GM18870 (cell line): ENCODE measurements at regions not wholly inside any gene's neighbourhood (a gene's known extent, or its start where the extent isn't known, plus 50 kb on each side); places are given as distances from the start of the nearest gene placed in this dataset.
"Not testable (repeated sequence)": the region's sequence is repeated elsewhere in the genome, so short reads cannot be mapped to it uniquely, and the experiment has no call there.

Experiments used
- ATAC-seq: cut with Tn5 transposase; IDR thresholded peaks from one replicate; pipeline ENCODE4 v1.9.1; 2021; ENCODE audit warnings: moderate library complexity; ENCODE audit not compliant: unreplicated experiment

DNA sequence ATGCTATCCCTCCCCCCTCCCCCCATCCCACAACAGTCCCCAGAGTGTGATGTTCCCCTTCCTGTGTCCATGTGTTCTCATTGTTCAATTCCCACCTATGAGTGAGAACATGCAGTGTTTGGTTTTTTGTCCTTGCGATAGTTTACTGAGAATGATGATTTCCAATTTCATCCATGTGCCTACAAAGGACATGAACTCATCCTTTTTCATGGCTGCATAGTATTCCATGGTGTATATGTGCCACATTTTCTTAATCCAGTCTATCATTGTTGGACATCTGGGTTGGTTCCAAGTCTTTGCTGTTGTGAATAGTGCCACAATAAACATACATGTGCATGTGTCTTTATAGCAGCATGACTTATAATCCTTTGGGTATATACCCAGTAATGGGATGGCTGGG lies 701.3 kb downstream of the PLOD2 start:
- ATAC-seq, result not testable (repeated sequence)

DNA sequence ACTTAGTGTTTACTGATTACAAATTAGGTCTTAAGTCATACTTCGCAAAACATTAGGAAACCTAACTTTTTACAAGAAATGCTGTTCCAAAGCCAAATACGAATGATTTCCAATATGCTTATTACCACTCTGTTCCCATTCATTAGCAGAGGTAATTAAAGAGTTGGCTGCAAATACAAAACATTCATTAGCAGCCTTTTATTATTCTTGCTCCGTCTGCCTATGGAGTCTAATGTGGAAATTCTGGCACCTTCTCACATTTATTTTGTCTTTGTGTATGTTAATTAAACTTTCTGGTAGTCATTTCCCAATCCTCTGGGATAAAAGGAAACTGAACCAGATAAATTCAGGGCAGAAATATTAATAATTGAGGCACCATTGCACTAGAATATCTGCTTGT lies 689.0 kb downstream of the PLOD2 start:
- ATAC-seq, result no peak

DNA sequence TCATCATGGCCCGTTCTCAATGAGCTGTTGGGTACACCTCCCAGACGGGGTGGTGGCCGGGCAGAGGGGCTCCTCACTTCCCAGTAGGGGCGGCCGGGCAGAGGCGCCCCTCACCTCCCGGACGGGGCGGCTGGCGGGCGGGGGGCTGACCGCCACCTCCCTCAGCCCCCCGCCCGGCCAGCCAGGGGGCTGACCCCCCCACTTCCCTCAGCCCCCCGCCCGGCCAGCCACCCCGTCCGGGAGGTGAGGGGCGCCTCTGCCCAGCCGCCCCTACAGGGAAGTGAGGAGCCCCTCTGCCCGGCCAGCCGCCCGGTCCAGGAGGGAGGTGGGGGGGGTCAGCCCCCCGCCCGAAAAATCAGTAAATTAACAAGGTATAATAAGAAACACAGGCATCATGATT lies 678.2 kb downstream of the PLOD2 start:
- not testable (repeated sequence) for ATAC-seq

DNA sequence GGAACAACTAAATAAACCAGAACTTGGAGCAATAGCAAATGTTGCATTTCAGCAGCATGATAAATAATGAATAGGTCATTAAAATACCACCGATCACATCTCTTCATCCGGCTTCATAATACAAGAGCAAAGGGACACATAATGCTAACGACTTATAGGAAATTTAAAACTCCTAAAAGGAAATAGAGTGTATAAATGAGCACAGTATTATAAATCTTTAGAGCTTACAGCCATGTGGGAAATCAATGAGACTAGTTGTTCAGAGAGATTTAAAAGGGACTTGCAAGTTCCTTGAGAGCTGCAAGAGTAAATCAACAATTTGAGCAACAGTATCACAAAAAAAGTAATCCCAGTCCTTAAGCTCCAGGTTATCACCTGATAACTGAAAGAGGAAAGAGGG lies 677.0 kb downstream of the PLOD2 start:
- no peak for ATAC-seq

DNA sequence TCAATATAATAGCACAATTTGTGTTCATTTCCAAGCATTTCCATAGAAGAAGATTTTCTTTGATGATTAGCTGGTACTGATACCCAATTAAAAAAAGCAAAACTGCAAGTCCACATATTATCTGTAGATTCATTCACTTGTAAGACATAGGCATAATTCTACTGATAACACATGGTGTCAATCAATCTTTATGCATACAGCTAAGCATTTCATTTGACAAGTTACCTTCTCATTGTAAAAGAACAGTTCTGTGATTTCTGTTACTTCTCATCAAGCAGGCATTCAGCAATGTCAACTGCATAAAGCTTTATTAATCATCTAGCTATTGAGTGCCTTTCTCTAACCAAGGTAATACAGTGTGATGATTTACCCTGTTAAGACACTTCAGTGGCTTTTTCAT lies 672.0 kb downstream of the PLOD2 start:
- ATAC-seq, result no peak

DNA sequence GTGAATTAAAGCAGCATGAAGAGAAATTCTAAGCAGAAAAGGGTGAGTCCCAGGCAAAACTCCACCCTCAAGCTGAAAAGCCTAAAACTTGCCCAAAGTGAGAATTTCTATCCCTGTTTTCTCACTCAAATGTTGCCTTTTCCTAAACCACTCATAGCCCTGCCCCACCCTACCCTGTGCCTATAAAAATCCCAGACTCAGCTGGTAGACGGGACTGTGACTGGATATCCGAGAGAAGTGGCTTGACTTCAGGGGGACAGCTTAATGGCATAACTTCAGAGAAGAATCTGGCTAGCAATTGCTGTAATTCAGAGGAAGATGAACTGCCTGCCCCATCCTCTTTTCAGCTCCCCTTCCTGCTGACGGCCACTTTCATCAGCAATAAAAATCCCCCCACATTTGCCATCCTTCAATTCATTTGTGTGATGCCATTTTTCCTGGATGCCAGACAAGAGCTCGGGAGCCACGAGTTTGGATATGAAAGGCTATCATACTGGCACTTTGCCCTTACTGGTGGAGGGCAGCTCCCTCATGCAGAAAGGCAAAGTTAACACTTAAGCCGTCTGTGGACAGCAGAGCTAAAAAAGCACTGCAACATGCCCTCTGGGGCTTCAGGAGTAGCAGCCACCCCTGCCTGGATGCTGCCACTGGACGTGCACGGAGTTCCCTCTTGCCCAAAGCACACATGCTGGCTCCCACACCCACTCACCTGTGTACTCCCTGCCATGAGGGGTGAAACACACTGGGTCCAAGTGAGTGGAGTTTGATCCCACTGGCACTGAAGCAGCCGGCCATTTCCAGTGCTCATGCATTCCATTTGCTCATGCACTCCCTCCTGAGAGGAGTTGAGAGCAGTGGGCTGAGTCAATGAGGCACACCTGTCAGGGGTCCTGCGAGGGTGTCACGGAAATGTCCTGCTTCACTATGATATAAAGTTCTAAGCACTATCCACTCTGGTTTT lies 670.6 kb downstream of the PLOD2 start:
- no peak for ATAC-seq

DNA sequence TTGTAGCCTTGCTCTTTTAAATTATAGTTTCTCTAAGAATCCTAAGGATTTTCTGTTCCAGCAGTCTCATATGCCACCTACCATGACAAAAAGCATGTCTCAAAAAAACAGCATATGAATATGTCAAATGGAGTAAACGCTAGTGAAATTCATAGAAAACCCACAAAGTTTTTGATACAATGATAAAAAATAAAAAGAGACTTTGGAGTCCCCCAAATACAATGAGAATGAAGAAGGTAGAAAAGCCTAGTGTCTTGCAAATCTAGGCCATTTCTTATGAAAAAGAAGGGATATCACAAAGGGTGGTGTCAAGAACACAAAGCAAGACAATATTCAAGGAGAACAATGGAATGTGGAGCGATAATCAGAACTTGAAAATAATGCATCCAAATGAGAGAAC lies 668.5 kb downstream of the PLOD2 start:
- ATAC-seq, result no peak

DNA sequence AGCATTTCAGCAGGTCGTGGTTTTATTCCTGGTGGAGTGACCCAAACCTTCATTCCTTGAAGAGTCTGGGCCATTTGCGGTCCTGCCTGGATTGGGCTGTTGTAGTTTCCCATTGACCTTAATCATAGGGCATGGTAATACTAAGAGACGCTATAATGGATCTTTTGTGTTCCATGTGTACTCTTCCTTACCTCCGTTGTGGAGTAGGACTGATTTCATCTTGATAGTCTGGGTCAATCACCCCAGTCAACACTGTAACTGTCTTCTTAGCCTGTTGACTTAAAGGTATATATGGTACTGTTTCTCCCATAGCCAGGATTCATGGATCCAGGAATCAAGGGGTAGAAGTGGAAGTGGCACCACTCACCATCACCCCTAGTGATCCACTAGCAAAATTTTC lies 643.6 kb downstream of the PLOD2 start:
- ATAC-seq, result not testable (repeated sequence)

DNA sequence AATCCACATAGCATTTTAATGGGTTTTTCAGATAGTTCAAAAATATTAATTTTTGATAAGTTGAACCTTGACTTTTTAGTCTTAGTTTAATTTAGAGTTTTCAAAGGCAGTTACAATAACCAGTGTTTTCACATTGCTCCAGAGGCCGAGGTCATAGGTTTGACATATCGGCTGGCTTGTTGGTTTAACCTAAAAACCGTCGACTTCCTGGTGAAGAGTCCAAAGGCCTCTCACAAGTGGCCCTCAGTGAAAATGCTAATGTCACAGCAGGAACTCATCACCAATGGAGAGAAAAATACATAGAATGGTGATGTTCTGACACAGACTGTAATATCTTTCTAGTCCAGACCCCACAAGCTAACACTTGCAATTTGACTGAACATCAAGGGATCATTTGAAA lies 642.3 kb downstream of the PLOD2 start:
- ATAC-seq, result no peak

DNA sequence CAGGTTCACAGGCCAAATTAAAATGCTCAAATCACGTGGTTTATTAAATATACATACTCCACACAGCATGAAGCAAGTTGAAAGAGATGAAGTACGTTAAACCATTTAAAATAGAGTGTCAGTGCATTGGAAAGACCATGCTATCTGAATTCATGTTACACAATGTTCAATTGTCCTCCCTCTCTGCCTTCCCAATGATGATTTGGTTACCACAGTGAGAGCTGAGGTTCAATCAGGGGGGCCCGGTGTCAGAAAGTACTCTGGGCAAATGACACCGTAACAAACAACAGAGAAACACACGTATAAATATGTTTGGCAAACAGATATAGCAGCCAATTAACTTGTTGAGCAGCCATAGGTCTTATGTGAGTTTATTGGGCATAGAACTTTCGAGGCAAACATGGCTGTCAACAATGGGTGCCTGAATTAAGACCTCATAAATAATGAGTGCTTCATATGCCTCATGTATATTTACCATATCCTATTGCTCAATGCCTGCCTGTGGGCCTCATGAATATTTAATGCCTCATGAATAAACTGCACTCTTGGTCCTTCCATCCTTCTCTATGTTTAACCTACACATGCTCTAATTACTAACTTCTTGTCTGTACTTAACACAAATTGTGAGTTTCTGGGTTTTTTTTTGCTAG lies 641.5 kb downstream of the PLOD2 start:
- no peak for ATAC-seq

DNA sequence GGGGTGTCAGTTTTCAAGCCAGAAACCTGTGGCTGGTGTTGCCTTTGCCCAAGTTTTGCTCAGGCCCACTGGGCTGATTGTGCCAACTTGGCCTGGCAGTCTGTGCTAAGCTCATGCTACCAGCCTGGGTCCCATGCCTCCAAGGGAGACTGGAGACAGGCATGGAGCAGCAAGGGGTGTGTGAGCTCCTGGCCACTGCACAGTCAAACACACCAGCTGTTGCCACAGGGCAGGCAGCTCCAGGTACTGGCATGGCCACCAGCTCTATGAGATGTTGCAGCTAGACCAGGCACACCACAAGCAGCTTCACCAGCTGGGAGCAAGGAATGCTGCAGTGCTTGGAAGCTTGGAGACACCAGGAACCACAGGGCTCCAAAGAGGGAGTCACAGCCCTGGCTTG lies 638.8 kb downstream of the PLOD2 start:
- no peak for ATAC-seq

DNA sequence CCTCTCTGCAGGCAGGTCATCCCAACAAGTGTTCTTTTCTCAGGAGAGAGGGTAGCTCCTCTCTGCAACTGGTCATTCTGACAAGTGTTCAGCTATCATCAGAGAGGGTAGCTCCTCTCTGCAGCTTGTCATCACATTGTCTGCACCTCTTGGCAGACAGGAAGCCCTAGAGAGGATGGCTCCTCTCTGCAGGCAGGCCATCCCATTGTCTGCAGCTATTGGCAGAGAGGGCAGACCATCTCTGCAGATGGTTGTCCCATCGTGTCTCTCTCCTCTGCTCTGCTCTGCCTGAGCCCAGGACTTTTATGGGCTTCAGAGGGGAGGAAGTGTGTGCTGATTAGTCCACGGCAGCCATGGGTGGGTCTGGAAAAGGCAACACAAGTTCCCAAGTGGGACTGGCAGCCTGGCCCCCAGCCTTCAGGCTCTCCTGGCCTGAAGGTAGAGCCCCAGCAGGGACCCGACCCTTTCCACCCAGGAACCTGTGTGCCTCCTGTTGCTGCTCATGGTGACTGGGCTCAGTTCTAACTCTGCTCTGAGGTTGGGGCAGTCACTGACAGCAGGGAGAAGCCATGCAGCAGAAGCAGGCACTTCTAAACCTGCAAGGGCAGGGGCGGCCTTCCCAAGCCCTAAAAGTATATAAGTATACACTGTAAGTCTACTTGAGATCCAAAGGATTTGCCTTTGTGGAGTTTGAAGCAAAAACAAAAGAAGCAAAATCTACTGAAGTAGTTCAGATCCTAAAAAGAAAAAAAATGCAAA lies 637.9 kb downstream of the PLOD2 start:
- no peak for ATAC-seq

DNA sequence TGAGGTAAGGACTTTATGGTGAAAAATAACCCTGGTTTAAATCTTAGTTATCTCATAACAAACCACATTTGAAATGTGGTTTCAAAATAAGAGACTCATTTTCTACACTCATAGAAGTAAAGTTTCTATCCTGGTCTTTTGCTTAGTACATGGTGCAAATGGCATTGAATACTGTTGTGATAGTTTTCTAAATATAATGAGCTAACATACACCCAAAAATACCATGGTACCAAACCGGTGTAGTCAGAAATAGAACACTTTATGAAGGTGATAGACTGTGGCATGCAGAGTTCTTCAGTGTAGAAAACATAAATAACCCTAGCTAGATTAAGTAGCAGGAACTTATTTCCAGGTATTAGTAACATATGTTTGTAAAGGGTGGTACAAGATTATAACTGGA lies 629.4 kb downstream of the PLOD2 start:
- ATAC-seq, result no peak

DNA sequence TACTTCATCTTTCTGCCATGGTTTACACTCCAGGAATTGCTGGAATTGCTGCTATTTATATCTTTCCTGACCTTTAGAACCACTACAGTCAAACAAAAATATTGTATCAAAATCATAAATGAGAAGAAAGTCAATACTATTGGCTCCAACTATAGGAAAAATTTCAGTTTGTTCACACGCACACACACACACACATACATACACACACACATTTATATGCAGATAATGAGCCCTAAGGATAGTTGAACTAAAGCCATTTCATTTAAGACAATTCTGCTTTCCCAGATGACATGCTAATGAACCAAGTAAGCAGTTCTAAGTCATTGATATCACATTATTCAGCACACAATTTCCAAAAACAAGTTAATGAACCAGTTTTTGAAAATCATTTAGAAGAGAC lies 627.3 kb downstream of the PLOD2 start:
- ATAC-seq, result no peak

DNA sequence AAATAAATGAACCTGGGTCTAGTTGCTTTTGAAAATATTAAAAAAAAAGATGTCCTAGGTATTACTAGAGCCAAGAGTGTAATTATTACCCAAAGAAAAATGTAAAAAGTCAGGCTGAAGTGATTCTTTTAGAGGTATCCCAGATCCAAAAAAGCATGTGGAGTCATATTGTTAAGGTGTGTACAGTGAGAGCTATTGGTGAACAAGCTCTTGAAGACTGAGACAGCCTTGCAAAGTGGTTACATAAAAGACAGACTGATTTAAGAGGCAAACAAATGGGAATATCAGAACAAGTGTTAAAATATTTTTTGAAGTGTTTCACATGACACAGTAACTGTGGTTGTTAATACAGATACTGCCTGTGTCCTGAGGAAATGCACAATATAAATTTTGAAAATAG lies 624.5 kb downstream of the PLOD2 start:
- ATAC-seq, result no peak

DNA sequence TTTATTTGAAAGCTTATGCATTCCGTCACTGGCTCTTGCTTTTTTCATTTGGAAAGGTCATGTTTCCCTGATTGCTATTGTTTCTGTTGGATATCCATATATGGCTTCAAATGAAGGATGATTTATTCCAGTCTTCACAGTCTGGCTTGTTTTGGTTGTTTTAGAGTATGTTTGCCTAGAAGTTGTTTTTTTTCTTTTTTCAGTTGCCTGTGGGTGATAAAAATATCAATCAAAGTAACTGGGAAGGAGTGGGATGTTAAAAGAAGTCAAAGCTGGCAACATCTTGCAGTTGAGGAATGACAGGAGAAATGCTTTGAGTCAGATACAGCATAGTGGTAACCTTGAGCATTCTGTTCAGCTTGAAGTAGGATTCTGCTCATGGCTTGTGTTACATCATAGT lies 610.5 kb downstream of the PLOD2 start:
- ATAC-seq, result no peak

DNA sequence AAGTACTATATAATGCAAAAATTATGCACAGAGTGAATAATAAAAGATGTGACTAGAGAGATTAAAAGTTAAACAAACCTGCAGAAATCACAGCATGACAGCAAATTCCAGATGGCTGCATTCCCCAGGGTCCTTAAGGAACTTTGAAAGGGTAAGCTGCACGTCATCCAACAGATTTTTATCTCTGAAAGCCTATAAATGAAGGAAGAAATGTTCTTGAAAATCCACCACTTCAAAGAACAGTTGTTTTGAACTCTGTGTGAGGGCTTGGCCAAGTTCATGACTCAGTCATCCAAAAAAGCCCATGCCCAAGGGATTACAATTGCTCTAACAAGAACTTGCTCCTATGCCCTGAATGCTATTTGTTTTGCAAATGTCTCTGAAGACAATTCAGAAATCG lies 603.6 kb downstream of the PLOD2 start:
- no peak for ATAC-seq

DNA sequence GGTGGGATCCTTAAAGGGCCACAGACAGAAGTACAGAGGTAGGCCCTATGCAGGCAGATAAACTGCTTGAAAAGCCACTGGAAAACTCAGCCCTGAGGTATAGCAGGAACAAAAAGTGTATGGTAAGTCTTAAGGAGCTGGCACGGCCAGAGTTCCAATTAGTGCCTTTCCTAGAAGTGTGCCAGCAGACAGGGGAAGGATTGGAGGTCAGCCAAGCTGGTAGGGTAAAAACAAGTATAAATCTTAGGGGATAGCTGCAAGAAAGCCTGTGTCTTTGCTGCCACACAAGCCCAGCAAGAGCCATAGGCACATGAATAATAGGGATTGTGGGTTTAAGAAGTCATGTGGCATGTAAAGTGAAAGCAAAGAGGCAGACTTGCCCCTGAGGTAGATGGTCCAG lies 582.5 kb downstream of the PLOD2 start:
- no peak for ATAC-seq

DNA sequence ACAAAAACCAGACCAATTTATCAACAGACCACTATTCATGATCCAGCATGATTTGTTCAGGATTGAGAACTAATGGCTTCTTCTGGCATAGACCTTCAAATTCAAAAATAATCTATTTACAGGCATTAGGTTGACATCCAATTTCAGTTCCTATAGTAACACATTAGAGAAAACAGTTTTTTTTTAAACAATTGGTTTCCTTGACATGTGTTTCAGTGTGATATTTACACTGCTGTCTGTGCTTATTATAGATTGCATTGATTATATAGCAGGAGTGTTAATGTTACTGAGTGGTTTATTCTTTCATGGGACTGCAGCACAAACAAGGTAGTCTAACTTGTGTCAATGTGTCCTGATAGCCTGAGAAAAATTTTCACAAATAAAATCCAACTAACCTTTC lies 579.3 kb downstream of the PLOD2 start:
- no peak for ATAC-seq

DNA sequence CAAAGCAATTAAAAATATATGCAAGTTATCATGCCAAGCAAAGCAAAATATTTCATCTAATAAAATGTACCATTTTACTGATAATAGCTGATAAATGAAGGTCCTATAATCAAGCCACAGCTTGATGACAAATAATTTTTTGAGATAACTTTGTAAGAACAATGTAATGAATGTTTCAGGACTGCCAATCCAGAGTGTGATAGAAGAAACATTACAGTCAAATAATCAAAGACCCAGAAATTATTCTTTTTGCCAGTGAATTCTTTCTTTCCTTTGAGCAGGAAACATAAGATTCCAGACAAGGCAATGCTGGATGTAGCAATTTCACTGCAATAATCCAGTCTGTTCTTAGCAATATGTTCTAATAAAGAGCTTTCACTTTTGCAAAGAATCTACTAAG lies 556.1 kb downstream of the PLOD2 start:
- ATAC-seq, result no peak

DNA sequence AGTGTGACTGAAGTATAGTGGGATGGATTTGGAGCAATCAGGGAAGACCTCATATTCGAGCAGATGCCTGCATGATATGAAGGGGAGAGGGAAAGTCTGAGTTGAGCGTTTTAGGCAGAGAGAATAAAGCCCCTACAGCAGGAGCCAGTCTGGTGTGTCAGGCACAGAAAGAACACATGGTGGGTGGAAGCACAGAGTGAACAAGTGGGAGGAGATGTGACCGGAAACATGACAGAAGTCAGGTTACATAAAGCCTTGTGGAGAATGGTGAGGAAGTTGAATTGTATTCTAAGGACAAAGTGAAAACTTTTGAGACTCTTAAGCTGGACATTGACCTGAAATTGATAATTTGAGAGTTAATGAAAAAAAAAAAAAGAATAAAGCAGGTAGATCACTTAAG lies 541.0 kb downstream of the PLOD2 start:
- ATAC-seq, result no peak

DNA sequence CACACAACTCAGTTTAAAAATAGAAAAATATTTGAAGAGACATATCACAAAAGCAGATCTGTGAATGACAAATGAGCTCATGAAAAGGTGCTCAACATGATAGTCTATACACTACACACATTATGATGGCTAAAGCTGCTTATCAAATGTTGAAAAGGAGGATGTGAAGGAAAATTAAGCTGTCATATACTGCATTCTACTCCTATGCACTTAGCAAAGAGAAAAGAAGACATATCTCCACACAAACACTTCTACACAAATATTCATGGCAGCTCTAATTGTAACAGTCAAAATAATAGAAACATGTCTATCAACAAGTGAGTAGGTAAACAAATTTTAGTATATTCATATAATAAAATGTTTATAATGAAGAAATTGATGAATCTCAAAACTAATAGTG lies 540.5 kb downstream of the PLOD2 start:
- no peak for ATAC-seq
